ENCODE measurements at regions not wholly inside any gene's neighbourhood (a gene's known extent, or its start where the extent isn't known, plus 50 kb on each side); places are given as distances from the start of the nearest gene placed in this dataset.

GRCh38 chr11:26063915-26064314, 268.0 kb upstream of the ANO3 start:
- TF ChIP-seq, protein P1, sequence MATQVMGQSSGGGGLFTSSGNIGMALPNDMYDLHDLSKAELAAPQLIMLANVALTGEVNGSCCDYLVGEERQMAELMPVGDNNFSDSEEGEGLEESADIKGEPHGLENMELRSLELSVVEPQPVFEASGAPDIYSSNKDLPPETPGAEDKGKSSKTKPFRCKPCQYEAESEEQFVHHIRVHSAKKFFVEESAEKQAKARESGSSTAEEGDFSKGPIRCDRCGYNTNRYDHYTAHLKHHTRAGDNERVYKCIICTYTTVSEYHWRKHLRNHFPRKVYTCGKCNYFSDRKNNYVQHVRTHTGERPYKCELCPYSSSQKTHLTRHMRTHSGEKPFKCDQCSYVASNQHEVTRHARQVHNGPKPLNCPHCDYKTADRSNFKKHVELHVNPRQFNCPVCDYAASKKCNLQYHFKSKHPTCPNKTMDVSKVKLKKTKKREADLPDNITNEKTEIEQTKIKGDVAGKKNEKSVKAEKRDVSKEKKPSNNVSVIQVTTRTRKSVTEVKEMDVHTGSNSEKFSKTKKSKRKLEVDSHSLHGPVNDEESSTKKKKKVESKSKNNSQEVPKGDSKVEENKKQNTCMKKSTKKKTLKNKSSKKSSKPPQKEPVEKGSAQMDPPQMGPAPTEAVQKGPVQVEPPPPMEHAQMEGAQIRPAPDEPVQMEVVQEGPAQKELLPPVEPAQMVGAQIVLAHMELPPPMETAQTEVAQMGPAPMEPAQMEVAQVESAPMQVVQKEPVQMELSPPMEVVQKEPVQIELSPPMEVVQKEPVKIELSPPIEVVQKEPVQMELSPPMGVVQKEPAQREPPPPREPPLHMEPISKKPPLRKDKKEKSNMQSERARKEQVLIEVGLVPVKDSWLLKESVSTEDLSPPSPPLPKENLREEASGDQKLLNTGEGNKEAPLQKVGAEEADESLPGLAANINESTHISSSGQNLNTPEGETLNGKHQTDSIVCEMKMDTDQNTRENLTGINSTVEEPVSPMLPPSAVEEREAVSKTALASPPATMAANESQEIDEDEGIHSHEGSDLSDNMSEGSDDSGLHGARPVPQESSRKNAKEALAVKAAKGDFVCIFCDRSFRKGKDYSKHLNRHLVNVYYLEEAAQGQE (IDR thresholded peaks at IDR 0.05; ENCODE audit: low read depth) = no peak
- TF ChIP-seq, protein P2, sequence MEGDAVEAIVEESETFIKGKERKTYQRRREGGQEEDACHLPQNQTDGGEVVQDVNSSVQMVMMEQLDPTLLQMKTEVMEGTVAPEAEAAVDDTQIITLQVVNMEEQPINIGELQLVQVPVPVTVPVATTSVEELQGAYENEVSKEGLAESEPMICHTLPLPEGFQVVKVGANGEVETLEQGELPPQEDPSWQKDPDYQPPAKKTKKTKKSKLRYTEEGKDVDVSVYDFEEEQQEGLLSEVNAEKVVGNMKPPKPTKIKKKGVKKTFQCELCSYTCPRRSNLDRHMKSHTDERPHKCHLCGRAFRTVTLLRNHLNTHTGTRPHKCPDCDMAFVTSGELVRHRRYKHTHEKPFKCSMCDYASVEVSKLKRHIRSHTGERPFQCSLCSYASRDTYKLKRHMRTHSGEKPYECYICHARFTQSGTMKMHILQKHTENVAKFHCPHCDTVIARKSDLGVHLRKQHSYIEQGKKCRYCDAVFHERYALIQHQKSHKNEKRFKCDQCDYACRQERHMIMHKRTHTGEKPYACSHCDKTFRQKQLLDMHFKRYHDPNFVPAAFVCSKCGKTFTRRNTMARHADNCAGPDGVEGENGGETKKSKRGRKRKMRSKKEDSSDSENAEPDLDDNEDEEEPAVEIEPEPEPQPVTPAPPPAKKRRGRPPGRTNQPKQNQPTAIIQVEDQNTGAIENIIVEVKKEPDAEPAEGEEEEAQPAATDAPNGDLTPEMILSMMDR (IDR thresholded peaks at IDR 0.05 in 2 of 3, conservative IDR thresholded peaks at IDR 0.05 in 1 of 3; ENCODE audit: borderline replicate concordance in 1 of 3, insufficient read depth in 1 of 3, low read depth in 2 of 3, low read length in 2 of 3) = no peak
- TF ChIP-seq, protein P3, sequence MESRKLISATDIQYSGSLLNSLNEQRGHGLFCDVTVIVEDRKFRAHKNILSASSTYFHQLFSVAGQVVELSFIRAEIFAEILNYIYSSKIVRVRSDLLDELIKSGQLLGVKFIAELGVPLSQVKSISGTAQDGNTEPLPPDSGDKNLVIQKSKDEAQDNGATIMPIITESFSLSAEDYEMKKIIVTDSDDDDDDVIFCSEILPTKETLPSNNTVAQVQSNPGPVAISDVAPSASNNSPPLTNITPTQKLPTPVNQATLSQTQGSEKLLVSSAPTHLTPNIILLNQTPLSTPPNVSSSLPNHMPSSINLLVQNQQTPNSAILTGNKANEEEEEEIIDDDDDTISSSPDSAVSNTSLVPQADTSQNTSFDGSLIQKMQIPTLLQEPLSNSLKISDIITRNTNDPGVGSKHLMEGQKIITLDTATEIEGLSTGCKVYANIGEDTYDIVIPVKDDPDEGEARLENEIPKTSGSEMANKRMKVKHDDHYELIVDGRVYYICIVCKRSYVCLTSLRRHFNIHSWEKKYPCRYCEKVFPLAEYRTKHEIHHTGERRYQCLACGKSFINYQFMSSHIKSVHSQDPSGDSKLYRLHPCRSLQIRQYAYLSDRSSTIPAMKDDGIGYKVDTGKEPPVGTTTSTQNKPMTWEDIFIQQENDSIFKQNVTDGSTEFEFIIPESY (IDR thresholded peaks at IDR 0.05; ENCODE audit: extremely low read depth, insufficient replicate concordance, low read length) = no peak
- TF ChIP-seq EZH2 (IDR thresholded peaks at IDR 0.05) = no peak
- no peak for TF ChIP-seq SIN3A (IDR thresholded peaks at IDR 0.05; ENCODE audit: low read depth)
- TF ChIP-seq POLR2A (IDR thresholded peaks at IDR 0.05; ENCODE audit: borderline replicate concordance, extremely low read depth, insufficient read depth, insufficient read length) = no peak
- TF ChIP-seq EZH2phosphoT487 (IDR thresholded peaks at IDR 0.05; ENCODE audit: borderline replicate concordance) = no peak
- no peak for TF ChIP-seq ZFX (IDR thresholded peaks at IDR 0.05)
- no peak for TF ChIP-seq SP1 (IDR thresholded peaks at IDR 0.05; ENCODE audit: low read depth)
- TF ChIP-seq, protein P4, sequence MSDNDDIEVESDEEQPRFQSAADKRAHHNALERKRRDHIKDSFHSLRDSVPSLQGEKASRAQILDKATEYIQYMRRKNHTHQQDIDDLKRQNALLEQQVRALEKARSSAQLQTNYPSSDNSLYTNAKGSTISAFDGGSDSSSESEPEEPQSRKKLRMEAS (IDR thresholded peaks at IDR 0.05) = no peak

Data from HCT116 (cell line).